ENCODE measurements at regions not wholly inside any gene's neighbourhood (a gene's known extent, or its start where the extent isn't known, plus 50 kb on each side); places are given as distances from the start of the nearest gene placed in this dataset.

DNA sequence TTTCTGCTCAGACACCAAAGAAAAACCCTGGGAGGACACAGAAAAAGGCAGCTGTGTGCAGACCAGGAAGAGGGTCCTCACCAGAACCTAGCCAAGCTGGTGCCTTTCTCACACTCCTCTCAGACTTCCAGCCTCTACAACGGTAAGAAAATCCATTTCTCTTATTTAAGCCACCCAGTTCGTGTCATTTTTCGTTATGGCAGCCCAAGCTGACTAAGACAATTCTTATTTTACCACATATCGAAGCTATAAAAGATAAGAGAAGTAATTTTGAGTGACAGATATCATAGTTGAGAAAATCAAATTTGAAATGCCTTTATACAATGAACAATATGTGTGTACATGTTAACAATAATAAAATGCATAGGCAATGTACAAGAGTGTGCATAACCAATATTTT is 219.5 kb downstream of the CBLN2 start:
- 76% methylated on average over 4 of the region's 4 CpGs for WGBS (ENCODE audit: low lambda C conversion rate, missing lambda C conversion rate)
- no peaks in the 10 kb centered on the region for H3K9me3 ChIP-seq (ENCODE audit: low read depth)
- H3K27ac ChIP-seq, result no peak overlapping the region
- H3K36me3 ChIP-seq (replicated peaks; ENCODE audit: insufficient read depth, low read depth), result no peaks in the 10 kb centered on the region
- no peaks in the 10 kb centered on the region for H3K9me2 ChIP-seq (replicated peaks; ENCODE audit: insufficient read depth)
- no peak overlapping the region for H3K4me2 ChIP-seq
- TF ChIP-seq EZH2phosphoT487 (IDR thresholded peaks at IDR 0.05; ENCODE audit: low read depth, severe bottlenecking, unreplicated experiment) (no peak), EZH2 (IDR thresholded peaks at IDR 0.05; ENCODE audit: borderline replicate concordance) (no peak)
- TF ChIP-seq, protein P1, sequence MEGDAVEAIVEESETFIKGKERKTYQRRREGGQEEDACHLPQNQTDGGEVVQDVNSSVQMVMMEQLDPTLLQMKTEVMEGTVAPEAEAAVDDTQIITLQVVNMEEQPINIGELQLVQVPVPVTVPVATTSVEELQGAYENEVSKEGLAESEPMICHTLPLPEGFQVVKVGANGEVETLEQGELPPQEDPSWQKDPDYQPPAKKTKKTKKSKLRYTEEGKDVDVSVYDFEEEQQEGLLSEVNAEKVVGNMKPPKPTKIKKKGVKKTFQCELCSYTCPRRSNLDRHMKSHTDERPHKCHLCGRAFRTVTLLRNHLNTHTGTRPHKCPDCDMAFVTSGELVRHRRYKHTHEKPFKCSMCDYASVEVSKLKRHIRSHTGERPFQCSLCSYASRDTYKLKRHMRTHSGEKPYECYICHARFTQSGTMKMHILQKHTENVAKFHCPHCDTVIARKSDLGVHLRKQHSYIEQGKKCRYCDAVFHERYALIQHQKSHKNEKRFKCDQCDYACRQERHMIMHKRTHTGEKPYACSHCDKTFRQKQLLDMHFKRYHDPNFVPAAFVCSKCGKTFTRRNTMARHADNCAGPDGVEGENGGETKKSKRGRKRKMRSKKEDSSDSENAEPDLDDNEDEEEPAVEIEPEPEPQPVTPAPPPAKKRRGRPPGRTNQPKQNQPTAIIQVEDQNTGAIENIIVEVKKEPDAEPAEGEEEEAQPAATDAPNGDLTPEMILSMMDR (IDR thresholded peaks at IDR 0.05; ENCODE audit: poor library complexity), result no peak
- no peaks in the 10 kb centered on the region for H3K4me1 ChIP-seq (ENCODE audit: insufficient read depth)
- no peak overlapping the region for H3K4me3 ChIP-seq
- H3K79me2 ChIP-seq, result no peaks in the 10 kb centered on the region
- DNase-seq (ENCODE audit: low spot score), result no peak
- H4K20me1 ChIP-seq (ENCODE audit: insufficient read depth, poor library complexity, severe bottlenecking), result no peaks in the 10 kb centered on the region
- no peaks in the 10 kb centered on the region for H3K27me3 ChIP-seq
- no peak overlapping the region for H2AFZ ChIP-seq

DNA sequence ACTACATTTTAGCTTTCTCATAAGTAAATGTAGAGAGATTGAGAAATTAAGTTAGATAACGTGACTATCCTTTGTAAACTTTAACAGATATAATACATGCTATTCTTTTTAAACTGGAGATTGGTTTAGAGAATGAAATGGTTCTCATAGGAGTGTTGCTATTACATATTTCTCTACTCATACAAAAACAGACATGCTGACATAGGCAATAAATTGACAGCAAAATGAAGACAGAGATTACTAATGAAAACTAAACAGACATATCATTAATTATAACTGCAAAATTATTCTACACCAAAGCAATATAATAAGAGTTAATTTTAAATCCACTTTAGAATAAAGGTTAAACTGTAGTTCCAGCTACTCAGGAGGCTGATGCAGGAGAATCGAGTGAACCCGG is 227.6 kb downstream of the CBLN2 start:
- 65% methylated on average over 3 of the region's 3 CpGs for WGBS (ENCODE audit: low lambda C conversion rate, missing lambda C conversion rate)
- Histone ChIP-seq H3K4me1 (ENCODE audit: insufficient read depth) (no peaks in the 10 kb centered on the region), H4K20me1 (ENCODE audit: insufficient read depth, poor library complexity, severe bottlenecking) (no peaks in the 10 kb centered on the region)

DNA sequence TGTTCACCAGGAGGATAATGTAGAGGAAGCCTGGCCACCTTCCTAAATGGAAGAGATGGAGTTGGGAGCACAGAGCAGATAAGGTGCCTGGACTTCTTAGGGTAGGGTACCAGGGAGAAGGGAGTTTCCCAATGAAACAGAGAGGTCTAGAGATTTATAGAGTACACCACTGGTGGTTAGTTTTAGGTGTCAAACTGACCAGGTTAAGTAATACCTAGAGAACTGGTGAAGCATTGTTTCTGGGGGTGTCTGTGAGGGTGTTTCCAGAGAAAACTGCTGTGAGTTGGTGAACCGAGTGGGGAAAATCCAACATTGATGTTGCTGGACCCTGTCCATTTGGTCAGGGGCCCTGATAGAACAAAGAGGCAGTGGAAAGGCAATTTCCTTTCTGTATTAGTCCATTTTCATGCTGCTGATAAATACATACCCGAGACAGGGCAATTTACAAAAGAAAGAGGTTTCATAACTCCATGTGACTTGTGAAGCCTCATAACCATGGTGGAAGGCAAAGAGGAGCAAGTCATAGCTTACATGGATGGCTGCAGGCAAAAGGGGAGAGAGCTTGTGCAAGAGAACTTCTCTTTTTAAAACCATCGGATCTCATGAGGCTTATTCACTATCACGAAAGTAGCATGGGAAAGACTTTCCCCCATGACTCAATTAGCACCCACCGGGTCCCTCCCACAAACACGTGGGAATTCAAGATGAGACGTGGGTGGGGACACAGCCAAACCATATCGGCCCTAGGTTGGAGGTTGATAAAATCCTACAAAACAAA is 260.8 kb downstream of the CBLN2 start:
- no peaks in the 10 kb centered on the region for H3K36me3 ChIP-seq (replicated peaks; ENCODE audit: insufficient read depth, low read depth)
- H3K4me3 ChIP-seq, result no peak overlapping the region
- no peak overlapping the region for H3K4me2 ChIP-seq
- H3K4me1 ChIP-seq (ENCODE audit: insufficient read depth), result no peaks in the 10 kb centered on the region
- no peak overlapping the region for H2AFZ ChIP-seq
- no peaks in the 10 kb centered on the region for H3K79me2 ChIP-seq
- H3K27ac ChIP-seq, result no peak overlapping the region
- H3K9me2 ChIP-seq (replicated peaks; ENCODE audit: insufficient read depth), result no peaks in the 10 kb centered on the region
- no peak for DNase-seq (ENCODE audit: low spot score)
- H3K9me3 ChIP-seq (ENCODE audit: low read depth), result no peaks in the 10 kb centered on the region
- H4K20me1 ChIP-seq (ENCODE audit: insufficient read depth, poor library complexity, severe bottlenecking), result no peaks in the 10 kb centered on the region
- no peaks in the 10 kb centered on the region for H3K27me3 ChIP-seq
- no peak for TF ChIP-seq EZH2 (IDR thresholded peaks at IDR 0.05; ENCODE audit: borderline replicate concordance)
- TF ChIP-seq, protein P1 (IDR thresholded peaks at IDR 0.05; ENCODE audit: poor library complexity), result no peak
- no peak for TF ChIP-seq EZH2phosphoT487 (IDR thresholded peaks at IDR 0.05; ENCODE audit: low read depth, severe bottlenecking, unreplicated experiment)
- WGBS (ENCODE audit: low lambda C conversion rate, missing lambda C conversion rate), result 79% methylated on average over 8 of the region's 8 CpGs

More for the DNA sequence above, 227.6 kb downstream of the CBLN2 start:
- Histone ChIP-seq H3K36me3 (replicated peaks; ENCODE audit: insufficient read depth, low read depth) (no peaks in the 10 kb centered on the region), H3K4me2 (no peak overlapping the region), H2AFZ (no peak overlapping the region), H3K27me3 (no peaks in the 10 kb centered on the region), H3K9me3 (ENCODE audit: low read depth) (no peaks in the 10 kb centered on the region), H3K4me3 (no peak overlapping the region), H3K9me2 (replicated peaks; ENCODE audit: insufficient read depth) (no peaks in the 10 kb centered on the region), H3K27ac (no peak overlapping the region), H3K79me2 (no peaks in the 10 kb centered on the region)
- TF ChIP-seq EZH2 (IDR thresholded peaks at IDR 0.05; ENCODE audit: borderline replicate concordance) (no peak), EZH2phosphoT487 (IDR thresholded peaks at IDR 0.05; ENCODE audit: low read depth, severe bottlenecking, unreplicated experiment) (no peak)
- TF ChIP-seq, protein P1 (IDR thresholded peaks at IDR 0.05; ENCODE audit: poor library complexity), result no peak
- no peak for DNase-seq (ENCODE audit: low spot score)
